Fibroblast of gingiva (primary cell): ENCODE measurements at regions not wholly inside any gene's neighbourhood (a gene's known extent, or its start where the extent isn't known, plus 50 kb on each side); places are given as distances from the start of the nearest gene placed in this dataset.

Experiments
- DNase-seq: peaks from one replicate; pipeline ENCODE4 v3.0.0-alpha.2; 2011; ENCODE audit warnings: low read depth

DNA sequence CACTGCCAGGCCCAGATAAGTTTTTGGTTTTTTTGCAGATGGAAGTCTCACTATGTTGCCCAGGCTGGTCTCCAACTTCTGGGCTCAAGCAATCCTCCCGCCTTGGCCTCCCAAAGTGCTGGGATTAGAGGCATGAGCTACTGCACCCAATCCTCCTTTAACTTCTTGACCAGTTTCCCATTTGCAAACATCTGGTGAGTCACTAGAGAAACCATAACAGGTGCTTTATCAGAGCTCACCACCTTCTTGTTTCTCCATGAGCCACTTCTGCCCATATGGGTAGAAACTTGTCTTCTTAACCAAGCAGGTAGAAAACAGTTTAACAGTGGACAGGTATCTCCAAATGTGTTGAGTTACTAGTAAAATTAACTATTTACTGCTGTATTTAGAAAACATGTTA is 128.4 kb upstream of the AP1S2 start:
- DNase-seq: no peak

GRCh38 chrX:15977644-15978043 is 123.0 kb upstream of the AP1S2 start:
- no peak for DNase-seq

DNA sequence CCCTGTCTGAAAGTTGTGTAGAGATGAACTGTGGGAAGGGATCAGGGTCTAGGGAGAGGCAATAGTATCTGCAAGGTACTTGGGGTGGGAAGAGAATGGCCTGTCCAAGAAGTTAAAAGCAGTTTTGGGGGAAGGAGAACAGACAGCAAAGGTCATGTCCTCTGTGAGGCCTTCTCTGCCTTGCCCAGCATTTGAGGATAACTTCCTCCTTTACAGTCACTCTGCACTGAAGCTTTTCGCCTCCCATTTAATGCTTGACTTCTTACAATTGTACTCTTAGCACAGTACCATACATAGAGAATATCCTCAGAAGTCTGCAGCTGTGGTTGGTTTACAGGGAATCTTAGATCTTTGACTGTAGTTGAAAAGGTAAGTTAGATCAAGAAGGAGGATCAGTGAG is 121.8 kb upstream of the AP1S2 start:
- DNase-seq: no peak

GRCh38 chrX:15973946-15974345 is 119.3 kb upstream of the AP1S2 start:
- DNase-seq: peak; percentile 81

- DNase-seq: peak; percentile 17
Measured at GRCh38 chrX:15973299-15973698, 118.7 kb upstream of the AP1S2 start.

GRCh38 chrX:15971696-15972095 is 117.1 kb upstream of the AP1S2 start:
- no peak for DNase-seq

DNA sequence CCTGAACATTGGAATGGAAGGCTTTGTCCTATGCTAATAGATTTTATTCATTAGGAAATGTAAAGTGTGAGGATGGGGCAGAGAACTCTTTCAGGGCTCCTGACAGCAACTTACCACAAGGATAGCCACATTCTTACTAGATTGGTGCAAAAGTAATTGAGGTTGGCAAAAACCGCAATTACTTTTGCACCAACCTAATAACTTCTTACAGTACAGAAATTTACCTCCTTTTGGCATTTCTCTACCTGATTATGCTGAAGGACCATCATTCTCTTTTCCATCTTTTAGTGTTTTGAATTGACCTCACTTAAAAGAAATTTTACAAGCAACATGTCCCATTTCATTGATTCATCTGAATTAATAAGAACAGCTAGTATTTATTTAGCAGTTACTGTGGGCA is 109.2 kb upstream of the AP1S2 start:
- no peak for DNase-seq

DNA sequence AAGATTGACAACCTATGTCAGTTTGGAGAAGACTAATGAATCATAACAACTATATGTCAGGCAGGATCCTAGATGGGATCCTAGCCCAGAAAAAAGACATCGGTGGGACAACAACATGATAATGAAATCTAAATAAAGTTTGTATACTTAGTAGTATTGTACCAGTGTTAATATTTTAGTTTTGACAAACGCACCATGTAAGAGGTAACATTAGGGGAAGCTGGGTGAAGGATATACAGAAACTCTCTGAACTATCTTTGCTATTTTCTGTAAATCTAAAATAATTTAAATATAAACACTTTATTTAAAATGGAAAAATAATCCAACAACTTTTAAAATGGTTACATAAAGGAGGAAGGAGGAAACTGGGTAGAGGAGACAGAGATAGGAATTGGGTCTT is 105.6 kb upstream of the AP1S2 start:
- DNase-seq: no peak

DNA sequence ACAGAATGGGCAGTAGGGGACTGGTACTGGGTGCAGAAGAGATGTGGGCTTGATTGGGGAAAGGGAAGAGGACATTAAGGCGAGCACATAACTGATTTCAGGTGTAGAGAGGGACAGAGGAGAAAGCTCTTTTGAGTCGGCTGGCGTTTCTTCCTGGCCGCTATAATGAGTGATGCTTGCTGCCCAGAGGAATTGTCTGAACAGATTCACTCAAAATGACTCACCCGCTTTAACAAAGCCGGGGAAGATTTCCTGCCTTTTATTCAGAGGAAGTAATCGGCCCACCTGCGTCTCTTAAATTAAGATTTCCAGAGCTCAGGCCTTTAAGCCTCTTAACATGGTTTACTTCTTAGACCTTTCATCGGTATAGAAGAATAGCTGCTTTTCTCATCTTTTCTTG is 102.1 kb upstream of the AP1S2 start:
- no peak for DNase-seq

DNA sequence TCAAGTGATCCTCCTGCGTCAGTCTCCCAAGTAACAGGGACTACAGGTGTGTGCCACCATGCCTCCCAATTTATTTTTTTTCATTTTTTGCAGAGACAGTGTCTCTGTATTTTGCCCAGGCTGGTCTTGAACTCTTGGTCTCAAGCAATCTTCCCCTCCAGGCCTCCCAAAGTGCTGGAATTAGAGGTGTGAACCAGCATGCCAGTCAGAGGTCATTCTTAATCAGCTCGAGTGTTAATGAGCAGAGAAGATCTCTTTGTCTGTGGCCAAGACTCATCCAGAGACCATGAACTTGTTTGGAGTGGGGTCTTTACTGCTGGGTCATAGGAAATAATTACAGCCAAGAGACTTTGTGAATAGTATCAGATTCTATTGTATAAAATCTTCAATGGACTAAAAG is 99.2 kb upstream of the AP1S2 start:
- no peak for DNase-seq

DNA sequence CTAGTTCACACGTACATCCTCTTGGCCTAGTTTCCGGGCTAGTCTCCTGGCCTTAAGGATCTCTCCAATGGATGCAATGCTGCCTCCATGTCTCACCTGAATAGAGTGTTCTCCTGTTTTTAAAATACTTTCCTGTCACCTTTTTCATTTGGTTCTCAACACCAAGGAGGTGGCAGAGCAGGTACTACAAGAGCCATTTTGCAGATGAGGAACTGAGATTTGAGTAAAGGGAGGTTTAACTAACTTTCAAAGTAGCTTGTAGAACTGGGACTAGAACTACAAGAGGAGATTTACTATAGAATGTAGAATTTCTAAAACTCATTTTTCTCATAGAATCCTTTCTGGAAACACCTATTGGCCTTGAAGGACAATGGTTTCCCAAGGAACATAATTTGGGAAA is 97.6 kb upstream of the AP1S2 start:
- no peak for DNase-seq

DNA sequence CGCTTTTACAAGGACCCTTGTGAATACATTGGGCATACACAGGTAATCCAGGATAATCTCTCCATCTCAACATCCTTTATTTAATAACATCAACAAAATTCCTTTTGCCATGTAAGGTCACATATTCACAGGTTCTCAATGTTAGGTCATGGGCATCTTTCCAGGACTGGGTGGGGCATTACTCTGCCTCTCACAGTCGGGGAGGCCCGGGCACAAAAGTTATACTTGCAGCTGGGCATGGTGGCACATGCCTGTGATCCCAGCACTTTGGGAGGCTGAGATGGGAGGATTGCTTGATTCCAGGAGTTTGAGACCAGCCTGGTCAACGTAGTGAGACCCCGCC is 93.7 kb upstream of the AP1S2 start:
- DNase-seq: no peak

DNA sequence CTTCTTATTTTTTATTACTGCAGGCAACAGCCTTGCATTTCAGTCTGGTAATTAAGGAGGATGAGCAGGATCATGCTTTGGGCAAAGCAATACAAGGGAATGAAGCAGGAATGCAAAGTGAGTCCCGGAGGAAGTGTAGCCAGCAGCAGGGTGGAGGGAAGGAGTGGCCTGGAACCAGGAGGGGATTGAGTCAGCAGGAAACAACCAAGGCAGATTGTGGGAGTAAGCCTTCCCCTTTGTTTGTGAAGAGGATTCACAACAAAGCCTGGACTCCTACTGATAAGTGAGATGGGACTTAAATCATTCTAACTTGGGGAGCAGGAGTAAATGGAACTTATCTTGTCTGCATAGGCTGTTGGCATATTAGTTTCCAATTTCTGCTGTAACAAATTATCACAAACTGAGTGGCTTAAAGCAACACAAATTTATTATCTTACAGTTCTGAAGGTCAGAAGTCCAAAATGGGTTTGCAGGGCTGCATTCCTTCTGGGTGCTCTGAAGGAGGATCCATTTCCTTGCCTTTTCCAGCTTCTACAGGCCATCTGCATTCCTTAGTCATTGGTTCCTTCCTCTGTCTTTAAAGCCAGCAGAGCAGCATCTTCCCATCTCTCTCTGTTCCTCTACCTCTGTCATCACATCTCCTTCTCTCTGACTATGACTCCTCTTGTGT is 93.2 kb upstream of the AP1S2 start:
- peak; percentile 36 for DNase-seq

GRCh38 chrX:15946783-15947580 is 92.4 kb upstream of the AP1S2 start:
- peak; percentile 81 for DNase-seq

- DNase-seq: no peak
Measured at GRCh38 chrX:15943391-15943790, 88.8 kb upstream of the AP1S2 start.

GRCh38 chrX:15942307-15942706 is 87.7 kb upstream of the AP1S2 start:
- DNase-seq: no peak

- DNase-seq: no peak
Measured at GRCh38 chrX:15939737-15940136, 85.1 kb upstream of the AP1S2 start.

GRCh38 chrX:15938072-15938471 is 83.5 kb upstream of the AP1S2 start:
- DNase-seq: no peak

DNA sequence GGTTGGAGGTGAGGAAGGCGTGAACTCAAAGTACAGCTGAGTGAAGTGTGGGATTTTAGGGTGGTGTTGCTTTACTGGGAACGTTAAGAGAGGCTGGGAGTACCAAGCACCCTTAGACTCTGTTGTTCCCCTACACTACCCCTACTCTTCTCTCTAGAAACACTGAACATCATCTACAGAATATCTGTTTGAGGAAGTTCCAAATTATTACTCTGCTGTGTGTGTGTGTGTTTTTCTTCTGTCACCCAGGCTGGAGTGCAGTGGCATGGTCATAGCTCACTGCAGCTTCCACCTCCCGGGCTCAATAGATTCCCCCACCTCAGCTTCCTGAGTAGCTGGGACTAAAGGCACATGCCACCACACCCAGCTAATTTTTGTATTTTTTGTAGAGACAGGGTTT is 76.7 kb upstream of the AP1S2 start:
- DNase-seq: no peak

DNA sequence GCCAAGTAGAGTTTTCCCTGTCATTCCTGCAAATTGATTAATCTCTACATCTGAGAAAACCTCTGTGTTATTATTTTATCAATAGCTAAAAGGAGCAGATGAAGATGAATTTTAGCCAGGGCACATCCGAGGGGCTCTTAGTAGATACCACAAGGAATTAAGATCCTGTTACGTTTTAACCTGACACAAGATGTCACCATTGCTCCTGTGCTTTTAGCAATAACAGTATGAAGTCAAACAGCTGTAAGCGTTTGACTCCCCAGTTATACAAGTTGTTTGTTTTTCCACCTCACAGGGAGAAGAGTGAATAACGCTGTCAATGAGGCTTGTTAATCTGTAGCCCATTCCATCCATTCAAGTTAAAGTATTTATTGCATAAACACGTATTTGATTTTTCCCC is 76.0 kb upstream of the AP1S2 start:
- DNase-seq: peak; percentile 44

DNA sequence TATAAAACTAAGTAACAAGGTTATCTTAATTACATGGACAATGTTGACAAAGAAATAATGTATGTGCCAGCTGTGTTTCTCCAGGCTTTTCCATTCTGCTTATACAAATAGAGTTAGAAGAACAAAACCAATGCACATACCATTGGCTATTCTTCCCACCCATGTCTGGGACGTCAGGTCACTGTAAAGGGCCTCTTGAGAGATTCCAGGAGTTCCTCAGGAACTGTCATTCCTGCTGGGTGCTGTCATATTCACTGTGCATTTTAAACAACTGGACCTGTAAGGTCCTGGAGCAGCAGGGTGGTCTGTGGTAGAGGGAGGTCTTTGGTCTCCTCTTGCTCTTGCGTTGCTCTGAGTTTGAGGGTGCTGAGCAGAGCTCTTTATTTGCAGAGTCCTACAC is 74.6 kb upstream of the AP1S2 start:
- no peak for DNase-seq

GRCh38 chrX:15926622-15927021 is 72.0 kb upstream of the AP1S2 start:
- DNase-seq: no peak

- no peak for DNase-seq
Measured at GRCh38 chrX:15918003-15918402, 63.4 kb upstream of the AP1S2 start.

DNA sequence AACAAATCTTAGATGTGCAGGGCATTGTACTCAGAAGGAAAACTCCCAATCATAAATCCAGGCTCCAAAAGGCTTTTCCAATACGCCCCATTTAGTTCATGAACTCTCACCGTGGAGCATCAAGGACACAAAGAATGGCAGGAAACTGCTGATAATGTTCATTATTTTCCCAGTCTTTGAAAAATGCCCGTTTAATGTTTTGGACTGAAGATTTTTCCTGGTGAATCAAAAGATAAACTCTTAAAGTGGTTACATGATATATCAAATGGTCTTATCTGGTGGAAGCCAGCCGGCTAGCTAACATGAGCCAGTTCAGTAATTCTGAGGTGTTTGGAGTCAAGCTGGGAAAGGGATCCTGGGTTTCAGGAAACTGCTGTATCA is 62.1 kb upstream of the AP1S2 start:
- DNase-seq: no peak
